Ishikawa (cell line): ENCODE measurements at regions not wholly inside any gene's neighbourhood (a gene's known extent, or its start where the extent isn't known, plus 50 kb on each side); places are given as distances from the start of the nearest gene placed in this dataset.

Source experiments
- CEBPB ChIP-seq: IDR thresholded peaks from 2 replicates; pipeline ENCODE4 v1.6.1; 2012
- CREB1 ChIP-seq: IDR thresholded peaks from 2 replicates; pipeline ENCODE4 v1.6.1; 2012; ENCODE audit warnings: low read depth
- EGR1 ChIP-seq: IDR thresholded peaks from 2 replicates; pipeline ENCODE4 v1.6.1; 2012
- EP300 ChIP-seq: IDR thresholded peaks from 2 replicates; pipeline ENCODE4 v1.6.1; 2012; ENCODE audit warnings: borderline replicate concordance
- FOXM1 ChIP-seq: IDR thresholded peaks from 2 replicates; pipeline ENCODE4 v1.6.1; 2012; ENCODE audit warnings: low read depth, borderline replicate concordance
- MAX ChIP-seq: IDR thresholded peaks from 2 replicates; pipeline ENCODE4 v1.6.1; 2012
- NFIC ChIP-seq: IDR thresholded peaks from 2 replicates; pipeline ENCODE4 v1.6.1; 2012
- RAD21 ChIP-seq: IDR thresholded peaks from 2 replicates; pipeline ENCODE4 v1.6.1; 2012; ENCODE audit warnings: low read depth
- REST ChIP-seq: IDR thresholded peaks from 2 replicates; pipeline ENCODE4 v1.6.1; 2012; ENCODE audit warnings: low read depth, mild to moderate bottlenecking
- TAF1 ChIP-seq: IDR thresholded peaks from 2 replicates; pipeline ENCODE4 v1.6.1; 2012; ENCODE audit warnings: low read depth, mild to moderate bottlenecking
- TCF12 ChIP-seq: IDR thresholded peaks from 2 replicates; pipeline ENCODE4 v1.6.1; 2012; ENCODE audit warnings: low read depth
- TEAD4 ChIP-seq: IDR thresholded peaks from 2 replicates; pipeline ENCODE4 v1.6.1; 2012
- USF1 ChIP-seq: IDR thresholded peaks from 2 replicates; pipeline ENCODE4 v1.6.1; 2012
- YY1 ChIP-seq: IDR thresholded peaks from 2 replicates; pipeline ENCODE4 v1.6.1; 2012; ENCODE audit warnings: low read depth
- ZBTB7A ChIP-seq: IDR thresholded peaks from 2 replicates; pipeline ENCODE4 v1.6.1; 2012; ENCODE audit warnings: low read depth

GRCh38 chr1:193831465-193831864, 645.1 kb upstream of the B3GALT2 start:
- TF ChIP-seq CREB1 = no peak
- TF ChIP-seq YY1 = no peak
- TF ChIP-seq RAD21 = no peak
- TF ChIP-seq ZBTB7A = no peak
- TF ChIP-seq FOXM1 = no peak
- TF ChIP-seq NFIC = no peak
- TF ChIP-seq TAF1 = no peak
- no peak for TF ChIP-seq TEAD4
- TF ChIP-seq REST = no peak

- TF ChIP-seq MAX = no peak
- no peak for TF ChIP-seq CREB1
- no peak for TF ChIP-seq NFIC
- no peak for TF ChIP-seq ZBTB7A
Measured at GRCh38 chr1:193827516-193827915, 641.1 kb upstream of the B3GALT2 start.

- no peak for TF ChIP-seq ZBTB7A
- no peak for TF ChIP-seq RAD21
- no peak for TF ChIP-seq YY1
- TF ChIP-seq TEAD4 = no peak
- no peak for TF ChIP-seq REST
- no peak for TF ChIP-seq MAX
- TF ChIP-seq CEBPB = no peak
- TF ChIP-seq TCF12 = no peak
- no peak for TF ChIP-seq FOXM1
- TF ChIP-seq CREB1 = no peak
- no peak for TF ChIP-seq TAF1
- no peak for TF ChIP-seq USF1
- TF ChIP-seq NFIC = no peak
- TF ChIP-seq EP300 = no peak
- TF ChIP-seq EGR1 = no peak
Measured at GRCh38 chr1:193819376-193819775, 633.0 kb upstream of the B3GALT2 start.

- TF ChIP-seq ZBTB7A (no peak), REST (no peak), NFIC (no peak), TCF12 (no peak), RAD21 (no peak), YY1 (no peak), CREB1 (no peak), EP300 (no peak)
Measured at GRCh38 chr1:193807208-193807607, 620.8 kb upstream of the B3GALT2 start.

- TF ChIP-seq YY1 (no peak), USF1 (no peak), MAX (no peak), RAD21 (no peak), EP300 (no peak), ZBTB7A (no peak), CREB1 (no peak), REST (no peak), CEBPB (no peak), EGR1 (no peak), NFIC (no peak), TCF12 (no peak)
Measured at GRCh38 chr1:193806079-193807048, 620.0 kb upstream of the B3GALT2 start.
